Vagina (tissue), 2 donors: ENCODE measurements at regions not wholly inside any gene's neighbourhood (a gene's known extent, or its start where the extent isn't known, plus 50 kb on each side); places are given as distances from the start of the nearest gene placed in this dataset.

Experiments used
- POLR2A ChIP-seq, 2 donors: fragments of 450-650 bp; IDR thresholded peaks; one replicate each; pipeline ENCODE4 v1.6.1; 2017; ENCODE audit warnings: antibody characterized with exemption in 2 of 2, mild to moderate bottlenecking in 2 of 2, moderate library complexity in 2 of 2
- TF ChIP-seq, protein P1 (sequence below), 3 experiments: fragments of 450-650 bp in 2 of 3; fragments of 200-600 bp in 1 of 3; sonication (generic) in 1 of 3; IDR thresholded peaks; one replicate each; pipeline ENCODE4 v1.5.1; 2017 to 2019; ENCODE audit warnings: antibody characterized with exemption in 3 of 3, mild to moderate bottlenecking in 2 of 3, moderate library complexity in 2 of 3

DNA sequence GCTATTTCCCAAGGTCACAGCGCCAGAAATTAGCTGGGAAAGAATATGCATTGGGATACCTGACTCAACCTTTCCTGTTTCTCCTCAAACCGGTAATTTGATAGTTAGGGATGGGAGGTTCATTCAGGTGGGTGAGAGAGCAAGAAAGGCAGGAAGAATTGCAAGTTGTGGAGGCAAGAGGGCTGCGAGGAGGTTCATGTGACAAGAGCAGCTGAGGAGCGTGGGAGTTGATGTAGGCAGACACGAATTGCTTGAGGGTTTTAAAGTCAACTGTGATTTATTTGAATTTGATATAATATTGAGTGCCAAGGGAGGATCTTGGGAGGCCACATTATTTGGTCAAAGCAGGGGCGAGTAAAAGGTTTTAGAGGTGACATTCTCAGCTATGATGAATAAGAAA is 329.0 kb downstream of the STIM2 start:
- TF ChIP-seq, protein P1, sequence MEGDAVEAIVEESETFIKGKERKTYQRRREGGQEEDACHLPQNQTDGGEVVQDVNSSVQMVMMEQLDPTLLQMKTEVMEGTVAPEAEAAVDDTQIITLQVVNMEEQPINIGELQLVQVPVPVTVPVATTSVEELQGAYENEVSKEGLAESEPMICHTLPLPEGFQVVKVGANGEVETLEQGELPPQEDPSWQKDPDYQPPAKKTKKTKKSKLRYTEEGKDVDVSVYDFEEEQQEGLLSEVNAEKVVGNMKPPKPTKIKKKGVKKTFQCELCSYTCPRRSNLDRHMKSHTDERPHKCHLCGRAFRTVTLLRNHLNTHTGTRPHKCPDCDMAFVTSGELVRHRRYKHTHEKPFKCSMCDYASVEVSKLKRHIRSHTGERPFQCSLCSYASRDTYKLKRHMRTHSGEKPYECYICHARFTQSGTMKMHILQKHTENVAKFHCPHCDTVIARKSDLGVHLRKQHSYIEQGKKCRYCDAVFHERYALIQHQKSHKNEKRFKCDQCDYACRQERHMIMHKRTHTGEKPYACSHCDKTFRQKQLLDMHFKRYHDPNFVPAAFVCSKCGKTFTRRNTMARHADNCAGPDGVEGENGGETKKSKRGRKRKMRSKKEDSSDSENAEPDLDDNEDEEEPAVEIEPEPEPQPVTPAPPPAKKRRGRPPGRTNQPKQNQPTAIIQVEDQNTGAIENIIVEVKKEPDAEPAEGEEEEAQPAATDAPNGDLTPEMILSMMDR (IDR thresholded peaks at IDR 0.05) = no peak
- no peak for TF ChIP-seq POLR2A (IDR thresholded peaks at IDR 0.05)
